OCI-M2 (cell line): ENCODE measurements at regions not wholly inside any gene's neighbourhood (a gene's known extent, or its start where the extent isn't known, plus 50 kb on each side); places are given as distances from the start of the nearest gene placed in this dataset.

Experiments used
- DNase-seq: peaks from one replicate; lab custom pipeline; 2025; ENCODE audit not compliant: unreplicated experiment; lab: John Stamatoyannopoulos, UW

DNA sequence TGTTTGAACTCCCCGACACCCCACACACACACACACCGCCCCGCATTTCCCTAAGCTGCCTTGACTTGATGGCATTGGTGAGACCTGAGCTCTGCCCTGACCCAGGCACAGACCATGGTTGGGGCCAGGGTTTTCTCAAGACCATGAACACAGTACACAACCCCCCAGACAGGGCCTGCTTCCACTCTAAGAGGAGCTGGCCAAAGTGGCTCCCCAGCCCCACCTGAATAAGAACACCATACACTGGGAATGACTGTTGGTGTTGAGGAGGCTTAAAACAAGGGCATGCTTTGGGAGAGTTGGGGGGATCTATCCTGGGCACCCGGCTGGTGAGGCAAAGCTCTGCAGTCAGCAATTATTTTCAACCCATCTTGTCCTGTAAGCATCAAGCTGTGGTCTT, 77.6 kb upstream of the SYT6 start:
- DNase-seq, result no peak

DNA sequence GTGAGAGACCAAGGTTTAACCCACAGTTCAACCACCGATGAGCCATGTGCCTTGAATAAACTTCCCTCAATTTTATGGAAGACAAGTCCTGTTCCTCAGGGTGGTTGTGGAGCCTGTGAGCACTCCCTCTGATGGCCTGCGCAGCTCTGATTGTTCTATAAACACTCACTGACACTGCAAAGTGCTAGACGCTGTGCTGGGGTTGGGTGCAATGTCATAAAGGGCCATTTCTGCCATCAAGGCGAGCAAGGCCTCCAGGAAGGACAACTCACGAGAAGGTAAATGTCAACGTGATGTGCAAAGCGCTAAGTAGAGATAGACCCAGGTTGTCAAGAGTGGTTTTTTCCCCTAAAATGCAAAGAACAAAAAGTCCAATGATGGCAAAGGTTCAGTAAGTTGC, 75.7 kb upstream of the SYT6 start:
- no peak for DNase-seq

DNA sequence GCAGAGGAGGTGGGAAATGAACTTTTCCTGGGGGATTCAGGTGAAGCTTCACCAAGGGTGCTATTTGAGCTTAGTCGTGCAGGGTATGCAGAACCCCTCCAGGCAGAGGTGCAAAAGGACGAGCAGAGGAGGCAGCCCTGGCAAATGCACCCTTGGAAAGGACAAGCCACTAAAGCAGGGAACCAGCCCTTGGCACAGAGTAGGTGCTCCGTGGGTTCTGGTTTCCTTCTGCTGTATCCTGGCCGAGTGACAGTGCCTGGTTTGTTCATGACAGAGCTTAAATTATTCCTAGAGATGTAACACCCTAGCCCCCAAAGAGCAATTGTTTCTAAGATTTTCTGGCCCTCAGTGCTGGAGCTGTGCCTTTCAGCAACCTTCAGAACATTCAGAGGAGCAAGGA, 73.4 kb upstream of the SYT6 start:
- no peak for DNase-seq

GRCh38 chr1:114224196-114224907, 70.7 kb upstream of the SYT6 start:
- DNase-seq, result no peak

DNA sequence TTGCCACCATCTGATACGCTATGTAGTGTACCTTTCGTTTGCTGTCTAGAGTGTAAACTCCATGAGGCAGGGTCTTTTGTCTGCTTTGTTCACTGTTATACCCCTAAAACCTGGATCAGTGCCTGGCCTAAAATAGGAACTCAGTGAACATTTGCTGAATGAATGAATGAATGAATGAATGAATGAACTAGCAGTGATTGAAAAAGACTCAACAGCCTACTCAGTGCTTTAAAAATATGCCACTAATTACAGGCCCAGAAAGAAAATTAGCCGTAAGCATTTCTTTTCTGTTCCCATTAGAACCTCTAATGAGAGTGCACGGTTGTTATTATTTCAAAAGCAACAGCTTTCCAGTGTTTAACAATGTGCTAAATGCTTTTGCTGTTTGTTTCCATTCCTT, 69.3 kb upstream of the SYT6 start:
- no peak for DNase-seq

DNA sequence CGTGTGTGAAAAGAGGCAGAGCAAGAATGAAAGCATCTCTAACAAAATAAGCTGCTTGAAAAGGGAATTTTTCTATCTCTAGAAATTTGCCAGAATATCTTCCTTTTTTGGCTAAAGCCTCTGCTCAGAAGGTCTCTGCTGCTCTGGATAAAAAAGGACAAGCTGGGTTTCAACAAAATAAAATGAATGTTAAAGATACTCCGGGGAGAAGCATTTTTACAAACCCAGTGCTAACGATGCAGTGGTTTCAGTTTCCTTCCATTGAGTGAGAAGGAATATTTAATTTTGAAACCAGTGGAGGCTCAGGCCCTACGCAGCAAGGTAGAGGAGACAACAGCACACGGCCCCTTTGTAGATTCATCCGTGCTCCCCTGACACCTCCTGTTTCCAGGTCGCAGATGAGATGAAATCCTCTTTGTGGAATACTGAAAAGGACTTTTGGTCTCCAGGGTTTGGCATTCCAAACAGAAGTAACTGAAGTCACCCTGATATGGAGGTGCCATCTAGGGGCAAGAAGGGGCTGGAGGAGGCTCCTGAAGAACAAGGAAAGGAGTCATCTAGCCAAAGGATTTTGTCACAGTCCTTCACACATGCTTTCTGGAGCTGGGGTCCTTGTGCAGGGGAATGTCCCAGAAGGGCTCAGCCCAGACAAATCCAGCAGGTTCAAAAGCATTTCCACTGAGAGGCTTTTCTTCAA, 65.7 kb upstream of the SYT6 start:
- DNase-seq, result no peak

- no peak for DNase-seq
These were observed 64.9 kb upstream of the SYT6 start for GRCh38 chr1:114218361-114219171.

DNA sequence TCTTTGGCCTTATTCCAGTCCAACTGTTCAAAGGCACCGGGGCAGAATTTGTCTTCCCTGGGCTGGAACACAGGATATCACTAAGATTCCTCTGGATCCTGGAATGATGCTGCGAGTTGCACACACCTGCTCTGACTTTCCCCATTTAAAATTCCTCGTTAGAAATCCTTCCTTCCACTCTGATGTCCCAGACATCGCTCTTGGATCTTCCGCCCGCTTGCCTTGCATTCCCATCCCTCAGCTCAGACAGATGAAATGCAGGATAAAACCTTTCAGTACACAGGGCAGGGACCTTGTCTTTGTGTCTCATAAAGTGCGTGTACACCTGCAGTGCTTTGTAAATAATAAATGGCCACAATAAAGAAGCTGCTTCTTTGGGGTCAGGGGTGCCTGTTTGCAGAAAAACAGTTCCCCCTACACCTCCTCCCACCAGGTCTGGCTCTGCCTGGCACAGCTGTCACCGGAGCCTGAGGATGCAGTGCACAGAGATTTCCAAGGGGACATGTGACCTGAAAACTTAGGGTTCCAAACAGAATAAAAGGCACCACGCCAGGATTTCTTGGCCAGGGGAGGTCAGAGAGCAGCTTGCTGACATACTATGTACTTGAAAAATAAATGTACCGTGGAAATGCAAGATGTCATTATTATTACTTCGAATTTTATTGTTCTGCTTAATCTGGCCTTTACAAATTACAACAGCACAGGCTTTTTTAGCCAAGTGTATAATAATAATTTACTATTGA, 62.9 kb upstream of the SYT6 start:
- DNase-seq, result no peak

- no peak for DNase-seq
These were observed 61.8 kb upstream of the SYT6 start for GRCh38 chr1:114215436-114215835.

GRCh38 chr1:114214016-114214415, 60.3 kb upstream of the SYT6 start:
- no peak for DNase-seq

- no peak for DNase-seq
These were observed 56.3 kb upstream of the SYT6 start for GRCh38 chr1:114209971-114210370.

DNA sequence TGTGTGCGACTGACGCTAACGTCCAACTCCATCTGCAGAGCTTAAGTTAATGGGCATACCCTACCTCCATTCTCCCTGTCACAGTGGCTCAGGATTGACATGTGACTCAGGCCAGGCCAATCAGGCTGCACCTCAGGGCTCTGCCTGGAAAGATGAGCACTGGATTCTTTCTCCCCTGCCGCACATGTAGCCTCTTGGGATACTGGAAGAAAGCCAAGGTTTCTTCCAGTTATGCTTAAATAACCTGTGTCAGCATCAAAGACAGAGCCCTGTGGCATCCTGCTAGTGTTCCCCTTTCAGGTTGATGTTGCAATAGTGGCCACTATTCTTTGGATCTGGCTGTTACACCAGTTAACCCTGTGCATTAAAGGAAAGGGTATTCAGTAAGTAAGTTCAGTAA, 55.0 kb upstream of the SYT6 start:
- no peak for DNase-seq

GRCh38 chr1:114208106-114208505, 54.4 kb upstream of the SYT6 start:
- no peak for DNase-seq

- no peak for DNase-seq
These were observed 54.0 kb upstream of the SYT6 start for GRCh38 chr1:114207635-114208034.

DNA sequence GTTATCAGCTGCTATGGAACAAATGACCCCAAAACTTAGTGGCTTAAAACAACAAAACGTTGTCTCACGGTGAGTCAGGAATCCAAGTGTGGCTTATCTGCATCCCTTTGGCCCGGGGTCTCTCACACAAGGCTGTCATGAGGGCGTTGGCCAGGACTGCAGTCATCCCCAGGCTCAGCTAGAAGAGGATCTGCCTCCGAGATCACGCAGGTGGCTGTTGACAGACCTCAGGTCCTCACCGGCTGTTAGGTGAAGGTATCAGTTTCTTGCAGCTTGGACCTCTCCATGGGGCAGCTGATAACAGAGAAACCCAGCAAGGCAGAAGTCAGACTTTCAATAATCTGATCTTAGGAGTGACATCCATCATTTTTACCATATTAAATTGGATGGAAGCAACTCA, 52.7 kb upstream of the SYT6 start:
- DNase-seq, result no peak

GRCh38 chr1:114203595-114204128, 50.0 kb upstream of the SYT6 start:
- no peak for DNase-seq
